ENCODE measurements at regions not wholly inside any gene's neighbourhood (a gene's known extent, or its start where the extent isn't known, plus 50 kb on each side); places are given as distances from the start of the nearest gene placed in this dataset.

DNA sequence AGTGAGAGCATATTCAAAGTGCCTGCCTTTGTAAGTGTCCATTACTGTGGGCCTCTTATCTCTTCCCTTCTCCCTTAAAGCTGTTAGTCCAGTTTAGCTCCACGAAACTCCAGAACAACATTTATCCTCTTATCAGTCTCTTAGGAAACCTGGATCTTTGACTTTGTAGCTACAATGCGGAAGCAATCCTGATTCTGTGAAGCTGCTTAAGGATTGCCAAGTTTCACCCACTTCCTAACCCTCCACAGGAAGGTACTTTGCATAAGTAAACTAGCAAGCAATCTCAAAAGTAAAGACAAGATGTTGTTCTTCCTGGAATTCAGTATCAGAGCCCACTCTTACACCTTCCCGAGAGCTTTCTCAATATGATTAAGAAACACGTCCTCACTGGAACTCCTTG lies 164.9 kb upstream of the USP25 start:
- TF ChIP-seq, protein P1, sequence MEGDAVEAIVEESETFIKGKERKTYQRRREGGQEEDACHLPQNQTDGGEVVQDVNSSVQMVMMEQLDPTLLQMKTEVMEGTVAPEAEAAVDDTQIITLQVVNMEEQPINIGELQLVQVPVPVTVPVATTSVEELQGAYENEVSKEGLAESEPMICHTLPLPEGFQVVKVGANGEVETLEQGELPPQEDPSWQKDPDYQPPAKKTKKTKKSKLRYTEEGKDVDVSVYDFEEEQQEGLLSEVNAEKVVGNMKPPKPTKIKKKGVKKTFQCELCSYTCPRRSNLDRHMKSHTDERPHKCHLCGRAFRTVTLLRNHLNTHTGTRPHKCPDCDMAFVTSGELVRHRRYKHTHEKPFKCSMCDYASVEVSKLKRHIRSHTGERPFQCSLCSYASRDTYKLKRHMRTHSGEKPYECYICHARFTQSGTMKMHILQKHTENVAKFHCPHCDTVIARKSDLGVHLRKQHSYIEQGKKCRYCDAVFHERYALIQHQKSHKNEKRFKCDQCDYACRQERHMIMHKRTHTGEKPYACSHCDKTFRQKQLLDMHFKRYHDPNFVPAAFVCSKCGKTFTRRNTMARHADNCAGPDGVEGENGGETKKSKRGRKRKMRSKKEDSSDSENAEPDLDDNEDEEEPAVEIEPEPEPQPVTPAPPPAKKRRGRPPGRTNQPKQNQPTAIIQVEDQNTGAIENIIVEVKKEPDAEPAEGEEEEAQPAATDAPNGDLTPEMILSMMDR (IDR thresholded peaks at IDR 0.05): no peak
- TF ChIP-seq POLR2A (IDR thresholded peaks at IDR 0.05): no peak

Measured in prostate gland (tissue), 2 donors.